ENCODE measurements at regions not wholly inside any gene's neighbourhood (a gene's known extent, or its start where the extent isn't known, plus 50 kb on each side); places are given as distances from the start of the nearest gene placed in this dataset.

- no peaks in the 10 kb centered on the region for H3K36me3 ChIP-seq (ENCODE audit: insufficient read depth, low read length)
- peaks cover under 1% of the 10 kb centered on the region for H3K4me1 ChIP-seq (ENCODE audit: control insufficient read depth, insufficient read depth, low read length)
- no peak overlapping the region for H3K4me3 ChIP-seq (ENCODE audit: low read length)
- no peak overlapping the region for H3K9ac ChIP-seq (ENCODE audit: low read depth, low read length)
- peaks cover 25% of the 10 kb centered on the region for H3K27me3 ChIP-seq (ENCODE audit: control insufficient read depth, insufficient read depth, low read length)
- H3K4me2 ChIP-seq (ENCODE audit: low read length), result no peak overlapping the region
- H3K9me3 ChIP-seq (replicated peaks; ENCODE audit: low read length), result no peaks in the 10 kb centered on the region
These were observed 137.6 kb downstream of the MAP3K7 start for GRCh38 chr6:90449311-90449710.

GRCh38 chr6:90448836-90449235 is 138.0 kb downstream of the MAP3K7 start:
- Histone ChIP-seq H3K9me3 (replicated peaks; ENCODE audit: low read length) (no peaks in the 10 kb centered on the region), H3K4me1 (ENCODE audit: control insufficient read depth, insufficient read depth, low read length) (no peaks in the 10 kb centered on the region), H3K4me2 (ENCODE audit: low read length) (no peak overlapping the region), H3K4me3 (ENCODE audit: low read length) (no peak overlapping the region), H3K27me3 (ENCODE audit: control insufficient read depth, insufficient read depth, low read length) (peaks cover 30% of the 10 kb centered on the region), H3K9ac (ENCODE audit: low read depth, low read length) (no peak overlapping the region), H3K36me3 (ENCODE audit: insufficient read depth, low read length) (no peaks in the 10 kb centered on the region)

GRCh38 chr6:90446164-90446563 is 140.7 kb downstream of the MAP3K7 start:
- no peaks in the 10 kb centered on the region for H3K9me3 ChIP-seq (replicated peaks; ENCODE audit: low read length)
- H3K4me3 ChIP-seq (ENCODE audit: low read length), result no peak overlapping the region
- H3K36me3 ChIP-seq (ENCODE audit: insufficient read depth, low read length), result no peaks in the 10 kb centered on the region
- H3K4me2 ChIP-seq (ENCODE audit: low read length), result no peak overlapping the region
- H3K27me3 ChIP-seq (ENCODE audit: control insufficient read depth, insufficient read depth, low read length), result peaks cover 47% of the 10 kb centered on the region
- H3K9ac ChIP-seq (ENCODE audit: low read depth, low read length), result no peak overlapping the region
- no peaks in the 10 kb centered on the region for H3K4me1 ChIP-seq (ENCODE audit: control insufficient read depth, insufficient read depth, low read length)

- no peak overlapping the region for H3K4me3 ChIP-seq (ENCODE audit: low read length)
- H3K9me3 ChIP-seq (replicated peaks; ENCODE audit: low read length), result no peaks in the 10 kb centered on the region
These were observed 141.3 kb downstream of the MAP3K7 start for GRCh38 chr6:90445533-90446108.

GRCh38 chr6:90444160-90444714 is 142.6 kb downstream of the MAP3K7 start:
- H3K36me3 ChIP-seq (ENCODE audit: insufficient read depth, low read length), result no peaks in the 10 kb centered on the region
- H3K4me1 ChIP-seq (ENCODE audit: control insufficient read depth, insufficient read depth, low read length), result no peaks in the 10 kb centered on the region
- H3K9ac ChIP-seq (ENCODE audit: low read depth, low read length), result no peak overlapping the region
- H3K27me3 ChIP-seq (ENCODE audit: control insufficient read depth, insufficient read depth, low read length), result peaks cover 48% of the 10 kb centered on the region
- no peaks in the 10 kb centered on the region for H3K9me3 ChIP-seq (replicated peaks; ENCODE audit: low read length)
- H3K4me3 ChIP-seq (ENCODE audit: low read length), result no peak overlapping the region
- H3K4me2 ChIP-seq (ENCODE audit: low read length), result no peak overlapping the region

More at GRCh38 chr6:90445533-90446108, 141.3 kb downstream of the MAP3K7 start:
- Histone ChIP-seq H3K4me2 (ENCODE audit: low read length) (no peak overlapping the region), H3K27me3 (ENCODE audit: control insufficient read depth, insufficient read depth, low read length) (peaks cover 48% of the 10 kb centered on the region), H3K9ac (ENCODE audit: low read depth, low read length) (no peak overlapping the region), H3K4me1 (ENCODE audit: control insufficient read depth, insufficient read depth, low read length) (no peaks in the 10 kb centered on the region), H3K36me3 (ENCODE audit: insufficient read depth, low read length) (no peaks in the 10 kb centered on the region)

- H3K4me3 ChIP-seq (ENCODE audit: low read length), result no peak overlapping the region
- H3K9ac ChIP-seq (ENCODE audit: low read depth, low read length), result no peak overlapping the region
- no peak overlapping the region for H3K4me2 ChIP-seq (ENCODE audit: low read length)
- peaks cover 60% of the 10 kb centered on the region for H3K27me3 ChIP-seq (ENCODE audit: control insufficient read depth, insufficient read depth, low read length)
- H3K9me3 ChIP-seq (replicated peaks; ENCODE audit: low read length), result no peaks in the 10 kb centered on the region
- H3K36me3 ChIP-seq (ENCODE audit: insufficient read depth, low read length), result no peaks in the 10 kb centered on the region
- H3K4me1 ChIP-seq (ENCODE audit: control insufficient read depth, insufficient read depth, low read length), result no peaks in the 10 kb centered on the region
These were observed 144.5 kb downstream of the MAP3K7 start for GRCh38 chr6:90442366-90442765.

GRCh38 chr6:90440586-90441283 is 144.1 kb upstream of the BACH2 start:
- no peaks in the 10 kb centered on the region for H3K4me1 ChIP-seq (ENCODE audit: control insufficient read depth, insufficient read depth, low read length)
- H3K4me3 ChIP-seq (ENCODE audit: low read length), result no peak overlapping the region
- H3K9ac ChIP-seq (ENCODE audit: low read depth, low read length), result no peak overlapping the region
- no peaks in the 10 kb centered on the region for H3K36me3 ChIP-seq (ENCODE audit: insufficient read depth, low read length)
- no peak overlapping the region for H3K4me2 ChIP-seq (ENCODE audit: low read length)
- no peaks in the 10 kb centered on the region for H3K9me3 ChIP-seq (replicated peaks; ENCODE audit: low read length)
- peaks cover 51% of the 10 kb centered on the region for H3K27me3 ChIP-seq (ENCODE audit: control insufficient read depth, insufficient read depth, low read length)

- Histone ChIP-seq H3K27me3 (ENCODE audit: control insufficient read depth, insufficient read depth, low read length) (peaks cover 45% of the 10 kb centered on the region), H3K4me2 (ENCODE audit: low read length) (no peak overlapping the region), H3K36me3 (ENCODE audit: insufficient read depth, low read length) (no peaks in the 10 kb centered on the region), H3K9ac (ENCODE audit: low read depth, low read length) (no peak overlapping the region), H3K4me1 (ENCODE audit: control insufficient read depth, insufficient read depth, low read length) (no peaks in the 10 kb centered on the region), H3K9me3 (replicated peaks; ENCODE audit: low read length) (no peaks in the 10 kb centered on the region), H3K4me3 (ENCODE audit: low read length) (no peak overlapping the region)
These were observed 142.9 kb upstream of the BACH2 start for GRCh38 chr6:90439586-90439985.

GRCh38 chr6:90436403-90436802 is 139.8 kb upstream of the BACH2 start:
- H3K9ac ChIP-seq (ENCODE audit: low read depth, low read length), result no peak overlapping the region
- H3K4me1 ChIP-seq (ENCODE audit: control insufficient read depth, insufficient read depth, low read length), result no peaks in the 10 kb centered on the region
- H3K9me3 ChIP-seq (replicated peaks; ENCODE audit: low read length), result no peaks in the 10 kb centered on the region

GRCh38 chr6:90435207-90435899 is 138.7 kb upstream of the BACH2 start:
- Histone ChIP-seq H3K9ac (ENCODE audit: low read depth, low read length) (no peak overlapping the region), H3K4me1 (ENCODE audit: control insufficient read depth, insufficient read depth, low read length) (no peaks in the 10 kb centered on the region), H3K4me3 (ENCODE audit: low read length) (no peak overlapping the region), H3K4me2 (ENCODE audit: low read length) (no peak overlapping the region), H3K27me3 (ENCODE audit: control insufficient read depth, insufficient read depth, low read length) (peaks cover 22% of the 10 kb centered on the region), H3K9me3 (replicated peaks; ENCODE audit: low read length) (no peaks in the 10 kb centered on the region), H3K36me3 (ENCODE audit: insufficient read depth, low read length) (no peaks in the 10 kb centered on the region)

More at GRCh38 chr6:90436403-90436802, 139.8 kb upstream of the BACH2 start:
- no peak overlapping the region for H3K4me2 ChIP-seq (ENCODE audit: low read length)
- H3K36me3 ChIP-seq (ENCODE audit: insufficient read depth, low read length), result no peaks in the 10 kb centered on the region
- peaks cover 25% of the 10 kb centered on the region for H3K27me3 ChIP-seq (ENCODE audit: control insufficient read depth, insufficient read depth, low read length)
- no peak overlapping the region for H3K4me3 ChIP-seq (ENCODE audit: low read length)

- Histone ChIP-seq H3K4me2 (ENCODE audit: low read length) (no peak overlapping the region), H3K4me3 (ENCODE audit: low read length) (no peak overlapping the region), H3K9me3 (replicated peaks; ENCODE audit: low read length) (peaks cover 3% of the 10 kb centered on the region), H3K36me3 (ENCODE audit: insufficient read depth, low read length) (no peaks in the 10 kb centered on the region), H3K9ac (ENCODE audit: low read depth, low read length) (no peak overlapping the region), H3K4me1 (ENCODE audit: control insufficient read depth, insufficient read depth, low read length) (no peaks in the 10 kb centered on the region), H3K27me3 (ENCODE audit: control insufficient read depth, insufficient read depth, low read length) (peaks cover 22% of the 10 kb centered on the region)
These were observed 137.5 kb upstream of the BACH2 start for GRCh38 chr6:90434094-90434493.
